HFFc6 (cell line): ENCODE measurements at regions not wholly inside any gene's neighbourhood (a gene's known extent, or its start where the extent isn't known, plus 50 kb on each side); places are given as distances from the start of the nearest gene placed in this dataset.

Experiments
- DNase-seq: peaks from one replicate; pipeline ENCODE4 v3.0.0-alpha.2; 2018
- H3K27ac Mint-ChIP-seq: 2 replicates; pipeline ENCODE4 v1.8.0; 2020; ENCODE audit warnings: mild to moderate bottlenecking, mixed read lengths
- H3K27me3 Mint-ChIP-seq: 2 replicates; pipeline ENCODE4 v1.8.0; 2021; ENCODE audit warnings: mild to moderate bottlenecking, moderate library complexity, mixed read lengths; ENCODE audit not compliant: insufficient read depth
- H3K36me3 Mint-ChIP-seq: 2 replicates; pipeline ENCODE4 v1.8.0; 2021; ENCODE audit warnings: low read depth, mixed read lengths
- H3K4me1 Mint-ChIP-seq: 2 replicates; pipeline ENCODE4 v1.8.0; 2020; ENCODE audit warnings: low read depth, mixed read lengths
- H3K4me3 Mint-ChIP-seq: 2 replicates; pipeline ENCODE4 v1.8.0; 2020; ENCODE audit warnings: mild to moderate bottlenecking, moderate library complexity, mixed read lengths
- H3K9me3 Mint-ChIP-seq: 2 replicates; pipeline ENCODE4 v1.8.0; 2020; ENCODE audit warnings: mild to moderate bottlenecking, mixed read lengths
- CTCF ChIP-seq: fragments of 200-600 bp; sonication (generic); IDR thresholded peaks from 2 replicates; pipeline ENCODE4 v1.5.0; 2021; ENCODE audit warnings: antibody characterized with exemption, mild to moderate bottlenecking

DNA sequence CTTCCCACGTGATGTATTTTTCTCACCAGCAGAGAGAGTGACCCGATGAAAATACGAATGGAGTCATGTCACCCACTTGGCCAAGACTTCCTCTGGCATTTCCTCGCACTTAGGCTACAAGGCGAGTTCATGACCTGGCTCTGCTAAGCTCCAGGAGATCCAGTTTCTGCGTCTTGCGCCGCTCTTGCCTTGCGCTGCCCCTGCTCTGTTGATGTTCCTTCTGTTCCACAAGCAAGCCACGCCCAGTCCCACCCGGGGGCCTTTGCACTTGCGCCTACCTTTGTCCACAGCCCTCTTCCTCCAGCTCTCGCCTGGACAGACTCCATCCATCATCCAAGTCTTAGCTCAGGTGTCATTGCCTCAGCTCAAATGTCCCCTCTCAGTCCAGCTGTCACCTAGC is 116.3 kb upstream of the SHH start:
- Mint-ChIP-seq H3K27me3 (no peaks in the 10 kb centered on the region; the same call in 1 of the 2 replicates), H3K36me3 (no peaks in the 10 kb centered on the region; the same call in 1 of the 2 replicates), H3K4me1 (no peaks in the 10 kb centered on the region), H3K4me3 (no peak overlapping the region), H3K27ac (no peak overlapping the region), H3K9me3 (peaks cover 59% of the 10 kb centered on the region)
- TF ChIP-seq CTCF = no peak
- no peak for DNase-seq

- H3K27me3 Mint-ChIP-seq = no peaks in the 10 kb centered on the region; the same call in 1 of the 2 replicates
- no peaks in the 10 kb centered on the region; the same call in 1 of the 2 replicates for H3K36me3 Mint-ChIP-seq
- DNase-seq = no peak
- no peak overlapping the region for H3K27ac Mint-ChIP-seq
- TF ChIP-seq CTCF = no peak
- H3K4me3 Mint-ChIP-seq = no peak overlapping the region
- no peaks in the 10 kb centered on the region for H3K4me1 Mint-ChIP-seq
- peaks cover 55% of the 10 kb centered on the region for H3K9me3 Mint-ChIP-seq
Measured at GRCh38 chr7:155927905-155928304, 115.6 kb upstream of the SHH start.

GRCh38 chr7:155925682-155926081 is 113.4 kb upstream of the SHH start:
- Mint-ChIP-seq H3K27me3 (peaks cover 2% of the 10 kb centered on the region; the same call in 1 of the 2 replicates), H3K9me3 (peaks cover 49% of the 10 kb centered on the region), H3K4me1 (no peaks in the 10 kb centered on the region), H3K4me3 (no peak overlapping the region), H3K36me3 (no peaks in the 10 kb centered on the region; the same call in 1 of the 2 replicates), H3K27ac (no peak overlapping the region)
- TF ChIP-seq CTCF = no peak
- DNase-seq = no peak

DNA sequence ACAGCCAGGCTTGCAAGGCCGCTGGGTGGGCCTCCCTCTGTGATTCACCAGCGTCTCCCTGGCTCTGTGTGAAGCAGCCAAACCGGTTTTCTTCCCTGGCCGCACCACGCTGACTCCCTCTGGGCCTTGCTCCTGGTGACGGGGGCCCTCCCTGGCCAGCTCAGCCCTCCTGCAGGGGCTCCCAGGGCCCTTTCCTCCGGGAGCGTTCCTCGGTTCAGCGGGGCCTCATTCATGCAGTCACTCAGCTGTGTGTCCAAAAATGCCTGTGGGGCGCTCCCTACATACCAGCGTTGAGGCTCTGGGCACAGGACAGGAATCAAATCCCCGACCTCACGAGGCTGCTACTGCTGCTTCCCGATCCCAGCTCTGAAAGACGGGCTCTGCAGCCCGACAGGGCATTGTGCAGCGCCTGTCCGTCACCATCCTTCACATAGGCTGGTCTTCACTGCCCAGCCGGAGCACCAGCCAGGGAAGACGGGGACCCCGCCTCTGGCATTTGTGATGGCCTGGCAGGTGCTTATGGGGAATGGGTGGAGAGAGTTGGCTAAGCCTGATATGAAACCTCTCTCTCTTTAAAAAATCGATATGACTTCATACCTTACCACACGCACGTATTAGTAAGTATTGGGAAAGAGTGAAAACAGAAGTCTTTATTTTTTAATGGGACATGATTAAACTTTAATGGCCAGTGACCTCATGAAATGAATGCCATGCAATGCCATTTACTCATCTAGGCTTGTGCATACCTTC is 110.0 kb upstream of the SHH start:
- no peaks in the 10 kb centered on the region for H3K4me1 Mint-ChIP-seq
- H3K27me3 Mint-ChIP-seq = peaks cover 2% of the 10 kb centered on the region
- peaks cover 7% of the 10 kb centered on the region for H3K36me3 Mint-ChIP-seq
- no peak for DNase-seq
- no peak overlapping the region for H3K4me3 Mint-ChIP-seq
- peaks cover 57% of the 10 kb centered on the region for H3K9me3 Mint-ChIP-seq
- H3K27ac Mint-ChIP-seq = no peak overlapping the region
- TF ChIP-seq CTCF = no peak

DNA sequence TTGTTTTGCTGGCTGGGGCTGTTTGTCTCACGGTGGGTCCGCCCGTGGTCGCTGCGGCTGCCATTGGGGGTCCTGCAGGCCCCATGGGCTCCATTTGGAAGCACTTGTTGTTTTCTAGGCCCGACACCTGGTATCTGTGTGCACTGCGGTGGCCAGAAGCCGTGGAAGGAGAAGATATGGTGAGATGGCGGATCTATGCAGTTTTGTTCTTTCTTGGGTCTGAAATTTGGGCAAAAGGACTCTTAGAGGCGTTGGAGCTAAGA is 109.5 kb upstream of the SHH start:
- peaks cover 2% of the 10 kb centered on the region for H3K27me3 Mint-ChIP-seq
- peaks cover 7% of the 10 kb centered on the region for H3K36me3 Mint-ChIP-seq
- H3K4me3 Mint-ChIP-seq = no peak overlapping the region
- no peak overlapping the region for H3K27ac Mint-ChIP-seq
- peaks cover 58% of the 10 kb centered on the region for H3K9me3 Mint-ChIP-seq
- no peak for DNase-seq
- H3K4me1 Mint-ChIP-seq = no peaks in the 10 kb centered on the region
- TF ChIP-seq CTCF = no peak
